ENCODE measurements at regions not wholly inside any gene's neighbourhood (a gene's known extent, or its start where the extent isn't known, plus 50 kb on each side); places are given as distances from the start of the nearest gene placed in this dataset.

DNA sequence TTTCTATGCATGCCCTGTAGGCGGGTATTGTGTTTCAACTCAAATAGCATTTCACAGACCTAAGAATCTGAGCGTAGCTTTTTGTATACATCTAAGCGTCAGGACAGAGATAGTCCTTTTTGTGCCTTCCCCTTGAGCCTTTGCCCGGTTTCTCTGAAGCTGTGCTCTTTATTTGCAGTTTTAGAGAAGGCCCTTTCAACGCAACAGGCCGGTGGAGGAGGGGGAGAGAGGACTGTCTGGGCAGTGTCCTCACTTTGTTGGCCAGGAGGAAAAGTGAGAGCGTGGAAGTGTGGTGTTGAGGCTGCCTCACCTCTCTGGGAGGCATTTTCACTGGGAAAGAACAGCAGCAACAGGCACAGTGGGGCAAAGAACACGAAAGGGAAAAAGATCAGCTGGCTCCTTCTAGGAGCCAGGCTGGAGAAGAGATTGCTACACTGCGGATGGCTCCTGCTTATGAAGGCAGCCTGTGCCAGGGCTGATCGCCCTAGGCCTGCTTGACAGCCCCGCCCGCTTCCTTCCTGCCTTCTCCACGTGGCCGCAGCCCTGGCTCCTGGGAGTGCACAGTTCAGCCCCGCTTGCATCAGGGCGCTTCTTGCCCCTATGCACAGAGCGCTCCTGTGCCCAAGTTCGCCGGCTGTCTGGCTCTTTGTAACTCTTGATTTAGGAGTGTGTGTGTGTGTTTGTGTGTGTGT lies 195.6 kb upstream of the POU3F3 start:
- no peak overlapping the region for H3K4me3 ChIP-seq (replicated peaks; ENCODE audit: insufficient read depth, low read length)
- DNase-seq (ENCODE audit: low read depth in 1 of 2, low spot score in 1 of 2): peak in 1 of 2 experiments; percentile 82
- no peaks in the 10 kb centered on the region for H3K27me3 ChIP-seq (ENCODE audit: insufficient read depth, poor library complexity, severe bottlenecking)
- TF ChIP-seq SPI1 (IDR thresholded peaks at IDR 0.05; ENCODE audit: borderline replicate concordance, low read depth) (no peak), POLR2AphosphoS5 (IDR thresholded peaks at IDR 0.05; ENCODE audit: low read depth) (no peak), GABPA (IDR thresholded peaks at IDR 0.05; ENCODE audit: low read depth) (no peak)
- TF ChIP-seq, protein P1, sequence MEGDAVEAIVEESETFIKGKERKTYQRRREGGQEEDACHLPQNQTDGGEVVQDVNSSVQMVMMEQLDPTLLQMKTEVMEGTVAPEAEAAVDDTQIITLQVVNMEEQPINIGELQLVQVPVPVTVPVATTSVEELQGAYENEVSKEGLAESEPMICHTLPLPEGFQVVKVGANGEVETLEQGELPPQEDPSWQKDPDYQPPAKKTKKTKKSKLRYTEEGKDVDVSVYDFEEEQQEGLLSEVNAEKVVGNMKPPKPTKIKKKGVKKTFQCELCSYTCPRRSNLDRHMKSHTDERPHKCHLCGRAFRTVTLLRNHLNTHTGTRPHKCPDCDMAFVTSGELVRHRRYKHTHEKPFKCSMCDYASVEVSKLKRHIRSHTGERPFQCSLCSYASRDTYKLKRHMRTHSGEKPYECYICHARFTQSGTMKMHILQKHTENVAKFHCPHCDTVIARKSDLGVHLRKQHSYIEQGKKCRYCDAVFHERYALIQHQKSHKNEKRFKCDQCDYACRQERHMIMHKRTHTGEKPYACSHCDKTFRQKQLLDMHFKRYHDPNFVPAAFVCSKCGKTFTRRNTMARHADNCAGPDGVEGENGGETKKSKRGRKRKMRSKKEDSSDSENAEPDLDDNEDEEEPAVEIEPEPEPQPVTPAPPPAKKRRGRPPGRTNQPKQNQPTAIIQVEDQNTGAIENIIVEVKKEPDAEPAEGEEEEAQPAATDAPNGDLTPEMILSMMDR (IDR thresholded peaks at IDR 0.05; ENCODE audit: insufficient read depth, low read length): no peak
- TF ChIP-seq, protein P2, sequence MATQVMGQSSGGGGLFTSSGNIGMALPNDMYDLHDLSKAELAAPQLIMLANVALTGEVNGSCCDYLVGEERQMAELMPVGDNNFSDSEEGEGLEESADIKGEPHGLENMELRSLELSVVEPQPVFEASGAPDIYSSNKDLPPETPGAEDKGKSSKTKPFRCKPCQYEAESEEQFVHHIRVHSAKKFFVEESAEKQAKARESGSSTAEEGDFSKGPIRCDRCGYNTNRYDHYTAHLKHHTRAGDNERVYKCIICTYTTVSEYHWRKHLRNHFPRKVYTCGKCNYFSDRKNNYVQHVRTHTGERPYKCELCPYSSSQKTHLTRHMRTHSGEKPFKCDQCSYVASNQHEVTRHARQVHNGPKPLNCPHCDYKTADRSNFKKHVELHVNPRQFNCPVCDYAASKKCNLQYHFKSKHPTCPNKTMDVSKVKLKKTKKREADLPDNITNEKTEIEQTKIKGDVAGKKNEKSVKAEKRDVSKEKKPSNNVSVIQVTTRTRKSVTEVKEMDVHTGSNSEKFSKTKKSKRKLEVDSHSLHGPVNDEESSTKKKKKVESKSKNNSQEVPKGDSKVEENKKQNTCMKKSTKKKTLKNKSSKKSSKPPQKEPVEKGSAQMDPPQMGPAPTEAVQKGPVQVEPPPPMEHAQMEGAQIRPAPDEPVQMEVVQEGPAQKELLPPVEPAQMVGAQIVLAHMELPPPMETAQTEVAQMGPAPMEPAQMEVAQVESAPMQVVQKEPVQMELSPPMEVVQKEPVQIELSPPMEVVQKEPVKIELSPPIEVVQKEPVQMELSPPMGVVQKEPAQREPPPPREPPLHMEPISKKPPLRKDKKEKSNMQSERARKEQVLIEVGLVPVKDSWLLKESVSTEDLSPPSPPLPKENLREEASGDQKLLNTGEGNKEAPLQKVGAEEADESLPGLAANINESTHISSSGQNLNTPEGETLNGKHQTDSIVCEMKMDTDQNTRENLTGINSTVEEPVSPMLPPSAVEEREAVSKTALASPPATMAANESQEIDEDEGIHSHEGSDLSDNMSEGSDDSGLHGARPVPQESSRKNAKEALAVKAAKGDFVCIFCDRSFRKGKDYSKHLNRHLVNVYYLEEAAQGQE (IDR thresholded peaks at IDR 0.05; ENCODE audit: insufficient replicate concordance, low read depth): no peak
- H3K27ac ChIP-seq (replicated peaks): peak overlapping the region; percentile 57

DNA sequence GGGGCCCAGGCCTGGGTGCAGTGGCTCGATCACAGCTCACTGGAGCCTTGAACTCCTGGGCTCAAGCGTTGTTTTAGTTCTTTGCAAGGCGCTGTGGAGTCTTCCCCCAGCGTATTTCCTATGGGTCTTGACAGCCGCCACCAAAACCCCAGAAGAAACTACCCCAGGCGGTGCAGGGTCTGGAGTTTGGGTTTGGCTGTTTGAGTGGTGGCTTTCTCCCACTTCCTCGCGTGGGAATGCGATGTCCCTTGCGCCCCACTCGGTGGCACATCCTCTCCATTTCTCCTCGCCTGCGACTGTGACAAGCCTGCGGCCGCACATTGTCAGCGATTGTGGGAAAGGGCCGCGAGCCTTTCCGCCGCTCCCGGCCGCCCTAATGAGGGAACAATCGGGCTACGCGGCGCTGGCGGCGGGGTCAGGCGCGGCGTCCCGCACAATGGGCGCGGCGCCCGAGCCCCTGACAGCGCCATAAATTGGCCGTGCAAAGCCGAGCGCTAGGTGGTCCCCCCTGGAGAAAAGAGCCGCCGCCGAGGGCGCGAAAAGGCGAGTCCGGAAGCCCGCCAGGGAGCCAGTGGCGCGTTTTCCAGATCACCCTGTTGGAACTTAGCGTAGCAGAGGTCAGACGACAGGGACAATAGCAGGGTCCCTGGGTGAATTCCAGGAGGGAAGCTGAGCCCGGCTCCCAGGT lies 194.9 kb upstream of the POU3F3 start:
- Histone ChIP-seq H3K27me3 (ENCODE audit: insufficient read depth, poor library complexity, severe bottlenecking) (no peaks in the 10 kb centered on the region), H3K27ac (replicated peaks) (peak overlapping the region; percentile 57), H3K4me3 (replicated peaks; ENCODE audit: insufficient read depth, low read length) (no peak overlapping the region)

DNA sequence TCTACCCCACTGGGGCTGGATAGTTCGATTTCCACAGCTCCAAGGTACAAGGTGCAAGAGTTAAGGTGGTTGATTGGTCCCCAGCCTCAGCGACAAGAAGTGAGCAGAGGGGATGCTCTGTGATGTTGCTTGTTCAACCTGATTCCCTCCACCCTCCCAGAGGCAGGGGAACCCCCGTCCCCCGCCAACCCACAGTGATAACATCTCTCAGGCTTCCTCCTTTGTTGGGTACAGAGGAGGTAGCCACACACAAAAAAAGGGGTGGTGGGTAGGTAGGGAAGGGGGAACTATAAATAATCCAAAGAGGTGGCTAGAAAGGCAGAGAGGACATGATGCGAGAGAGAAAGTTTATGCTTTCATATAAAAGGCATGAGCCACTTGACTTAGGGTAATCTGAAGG lies 192.9 kb upstream of the POU3F3 start:
- no peak for TF ChIP-seq POLR2AphosphoS5 (IDR thresholded peaks at IDR 0.05; ENCODE audit: low read depth)
- TF ChIP-seq, protein P1 (IDR thresholded peaks at IDR 0.05; ENCODE audit: insufficient read depth, low read length): no peak
- no peak for TF ChIP-seq SPI1 (IDR thresholded peaks at IDR 0.05; ENCODE audit: borderline replicate concordance, low read depth)
- TF ChIP-seq, protein P2 (IDR thresholded peaks at IDR 0.05; ENCODE audit: insufficient replicate concordance, low read depth): no peak
- no peak for TF ChIP-seq GABPA (IDR thresholded peaks at IDR 0.05; ENCODE audit: low read depth)
- no peak overlapping the region for H3K27ac ChIP-seq (replicated peaks)
- no peaks in the 10 kb centered on the region for H3K27me3 ChIP-seq (ENCODE audit: insufficient read depth, poor library complexity, severe bottlenecking)
- no peak for DNase-seq (ENCODE audit: low read depth in 1 of 2, low spot score in 1 of 2)
- no peak overlapping the region for H3K4me3 ChIP-seq (replicated peaks; ENCODE audit: insufficient read depth, low read length)

More for the DNA sequence above, 194.9 kb upstream of the POU3F3 start:
- TF ChIP-seq GABPA (IDR thresholded peaks at IDR 0.05; ENCODE audit: low read depth) (no peak), POLR2AphosphoS5 (IDR thresholded peaks at IDR 0.05; ENCODE audit: low read depth) (no peak), SPI1 (IDR thresholded peaks at IDR 0.05; ENCODE audit: borderline replicate concordance, low read depth) (no peak)
- TF ChIP-seq, protein P1 (IDR thresholded peaks at IDR 0.05; ENCODE audit: insufficient read depth, low read length): no peak
- TF ChIP-seq, protein P2 (IDR thresholded peaks at IDR 0.05; ENCODE audit: insufficient replicate concordance, low read depth): no peak
- DNase-seq (ENCODE audit: low read depth in 1 of 2, low spot score in 1 of 2): no peak

Data from HL-60 (cell line).